H1 (cell line): ENCODE measurements at regions not wholly inside any gene's neighbourhood (a gene's known extent, or its start where the extent isn't known, plus 50 kb on each side); places are given as distances from the start of the nearest gene placed in this dataset.

Experiments
- EGR1 ChIP-seq: IDR thresholded peaks from 2 replicates; pipeline ENCODE4 v1.6.1; 2011; ENCODE audit warnings: low read depth, low read length, borderline replicate concordance
- FOSL1 ChIP-seq: IDR thresholded peaks from 2 replicates; pipeline ENCODE4 v1.6.1; 2011; ENCODE audit warnings: mild to moderate bottlenecking, low read depth, low read length, moderate library complexity; ENCODE audit not compliant: insufficient read depth
- GABPA ChIP-seq: IDR thresholded peaks from 2 replicates; pipeline ENCODE4 v1.6.1; 2011; ENCODE audit warnings: mild to moderate bottlenecking, low read length, moderate library complexity, borderline replicate concordance; ENCODE audit not compliant: insufficient read depth
- SP2 ChIP-seq: IDR thresholded peaks from 2 replicates; pipeline ENCODE4 v1.6.1; 2012; ENCODE audit warnings: mild to moderate bottlenecking, low read length, inconsistent platforms
- TF ChIP-seq, protein P1 (sequence below): fragments of 300-600 bp; sonication (generic); IDR thresholded peaks from 2 replicates; pipeline ENCODE4 v1.7.1; 2012; ENCODE audit warnings: low read length, moderate library complexity, mild to moderate bottlenecking, inconsistent platforms; ENCODE audit not compliant: insufficient replicate concordance

GRCh38 chr7:24504836-24505235, 68.4 kb upstream of the PALS2 start (continued):
- TF ChIP-seq, protein P1, sequence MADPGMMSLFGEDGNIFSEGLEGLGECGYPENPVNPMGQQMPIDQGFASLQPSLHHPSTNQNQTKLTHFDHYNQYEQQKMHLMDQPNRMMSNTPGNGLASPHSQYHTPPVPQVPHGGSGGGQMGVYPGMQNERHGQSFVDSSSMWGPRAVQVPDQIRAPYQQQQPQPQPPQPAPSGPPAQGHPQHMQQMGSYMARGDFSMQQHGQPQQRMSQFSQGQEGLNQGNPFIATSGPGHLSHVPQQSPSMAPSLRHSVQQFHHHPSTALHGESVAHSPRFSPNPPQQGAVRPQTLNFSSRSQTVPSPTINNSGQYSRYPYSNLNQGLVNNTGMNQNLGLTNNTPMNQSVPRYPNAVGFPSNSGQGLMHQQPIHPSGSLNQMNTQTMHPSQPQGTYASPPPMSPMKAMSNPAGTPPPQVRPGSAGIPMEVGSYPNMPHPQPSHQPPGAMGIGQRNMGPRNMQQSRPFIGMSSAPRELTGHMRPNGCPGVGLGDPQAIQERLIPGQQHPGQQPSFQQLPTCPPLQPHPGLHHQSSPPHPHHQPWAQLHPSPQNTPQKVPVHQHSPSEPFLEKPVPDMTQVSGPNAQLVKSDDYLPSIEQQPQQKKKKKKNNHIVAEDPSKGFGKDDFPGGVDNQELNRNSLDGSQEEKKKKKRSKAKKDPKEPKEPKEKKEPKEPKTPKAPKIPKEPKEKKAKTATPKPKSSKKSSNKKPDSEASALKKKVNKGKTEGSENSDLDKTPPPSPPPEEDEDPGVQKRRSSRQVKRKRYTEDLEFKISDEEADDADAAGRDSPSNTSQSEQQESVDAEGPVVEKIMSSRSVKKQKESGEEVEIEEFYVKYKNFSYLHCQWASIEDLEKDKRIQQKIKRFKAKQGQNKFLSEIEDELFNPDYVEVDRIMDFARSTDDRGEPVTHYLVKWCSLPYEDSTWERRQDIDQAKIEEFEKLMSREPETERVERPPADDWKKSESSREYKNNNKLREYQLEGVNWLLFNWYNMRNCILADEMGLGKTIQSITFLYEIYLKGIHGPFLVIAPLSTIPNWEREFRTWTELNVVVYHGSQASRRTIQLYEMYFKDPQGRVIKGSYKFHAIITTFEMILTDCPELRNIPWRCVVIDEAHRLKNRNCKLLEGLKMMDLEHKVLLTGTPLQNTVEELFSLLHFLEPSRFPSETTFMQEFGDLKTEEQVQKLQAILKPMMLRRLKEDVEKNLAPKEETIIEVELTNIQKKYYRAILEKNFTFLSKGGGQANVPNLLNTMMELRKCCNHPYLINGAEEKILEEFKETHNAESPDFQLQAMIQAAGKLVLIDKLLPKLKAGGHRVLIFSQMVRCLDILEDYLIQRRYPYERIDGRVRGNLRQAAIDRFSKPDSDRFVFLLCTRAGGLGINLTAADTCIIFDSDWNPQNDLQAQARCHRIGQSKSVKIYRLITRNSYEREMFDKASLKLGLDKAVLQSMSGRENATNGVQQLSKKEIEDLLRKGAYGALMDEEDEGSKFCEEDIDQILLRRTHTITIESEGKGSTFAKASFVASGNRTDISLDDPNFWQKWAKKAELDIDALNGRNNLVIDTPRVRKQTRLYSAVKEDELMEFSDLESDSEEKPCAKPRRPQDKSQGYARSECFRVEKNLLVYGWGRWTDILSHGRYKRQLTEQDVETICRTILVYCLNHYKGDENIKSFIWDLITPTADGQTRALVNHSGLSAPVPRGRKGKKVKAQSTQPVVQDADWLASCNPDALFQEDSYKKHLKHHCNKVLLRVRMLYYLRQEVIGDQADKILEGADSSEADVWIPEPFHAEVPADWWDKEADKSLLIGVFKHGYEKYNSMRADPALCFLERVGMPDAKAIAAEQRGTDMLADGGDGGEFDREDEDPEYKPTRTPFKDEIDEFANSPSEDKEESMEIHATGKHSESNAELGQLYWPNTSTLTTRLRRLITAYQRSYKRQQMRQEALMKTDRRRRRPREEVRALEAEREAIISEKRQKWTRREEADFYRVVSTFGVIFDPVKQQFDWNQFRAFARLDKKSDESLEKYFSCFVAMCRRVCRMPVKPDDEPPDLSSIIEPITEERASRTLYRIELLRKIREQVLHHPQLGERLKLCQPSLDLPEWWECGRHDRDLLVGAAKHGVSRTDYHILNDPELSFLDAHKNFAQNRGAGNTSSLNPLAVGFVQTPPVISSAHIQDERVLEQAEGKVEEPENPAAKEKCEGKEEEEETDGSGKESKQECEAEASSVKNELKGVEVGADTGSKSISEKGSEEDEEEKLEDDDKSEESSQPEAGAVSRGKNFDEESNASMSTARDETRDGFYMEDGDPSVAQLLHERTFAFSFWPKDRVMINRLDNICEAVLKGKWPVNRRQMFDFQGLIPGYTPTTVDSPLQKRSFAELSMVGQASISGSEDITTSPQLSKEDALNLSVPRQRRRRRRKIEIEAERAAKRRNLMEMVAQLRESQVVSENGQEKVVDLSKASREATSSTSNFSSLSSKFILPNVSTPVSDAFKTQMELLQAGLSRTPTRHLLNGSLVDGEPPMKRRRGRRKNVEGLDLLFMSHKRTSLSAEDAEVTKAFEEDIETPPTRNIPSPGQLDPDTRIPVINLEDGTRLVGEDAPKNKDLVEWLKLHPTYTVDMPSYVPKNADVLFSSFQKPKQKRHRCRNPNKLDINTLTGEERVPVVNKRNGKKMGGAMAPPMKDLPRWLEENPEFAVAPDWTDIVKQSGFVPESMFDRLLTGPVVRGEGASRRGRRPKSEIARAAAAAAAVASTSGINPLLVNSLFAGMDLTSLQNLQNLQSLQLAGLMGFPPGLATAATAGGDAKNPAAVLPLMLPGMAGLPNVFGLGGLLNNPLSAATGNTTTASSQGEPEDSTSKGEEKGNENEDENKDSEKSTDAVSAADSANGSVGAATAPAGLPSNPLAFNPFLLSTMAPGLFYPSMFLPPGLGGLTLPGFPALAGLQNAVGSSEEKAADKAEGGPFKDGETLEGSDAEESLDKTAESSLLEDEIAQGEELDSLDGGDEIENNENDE, result no peak
- TF ChIP-seq EGR1 (no peak), GABPA (no peak), FOSL1 (no peak), SP2 (no peak)
- TF ChIP-seq, all 59 proteins: peak for 0
